CD8-positive, alpha-beta memory T cell (primary cell): ENCODE measurements at regions not wholly inside any gene's neighbourhood (a gene's known extent, or its start where the extent isn't known, plus 50 kb on each side); places are given as distances from the start of the nearest gene placed in this dataset.

Experiments used
- CTCF ChIA-PET: fragments of 350-600 bp; sonication (Branson Sonifier 250); formaldehyde crosslinking; loops from one replicate; lab custom pipeline; 2021; ENCODE audit warnings: antibody characterized with exemption; lab: Charles Lee
- POLR2A ChIA-PET: fragments of 350-600 bp; sonication (Branson Sonifier 250); formaldehyde crosslinking; loops from one replicate; lab custom pipeline; 2021; ENCODE audit warnings: antibody characterized with exemption; lab: Charles Lee
- DNase-seq, 5 donors: peaks; one replicate each; pipeline versions ENCODE4 v3.0.0 to v3.0.0-alpha.2; 2020 to 2022; ENCODE audit warnings: mixed read lengths in 1 of 5
- H3K27ac ChIP-seq: one replicate; pipeline ENCODE4 v1.7.0; 2013; ENCODE audit warnings: low read depth, mild to moderate bottlenecking, low read length, moderate library complexity
- H3K27me3 ChIP-seq: 2 replicates; pipeline ENCODE4 v1.7.0; 2013; ENCODE audit warnings: low read length, mild to moderate bottlenecking; ENCODE audit not compliant: insufficient read depth, poor library complexity, severe bottlenecking
- H3K36me3 ChIP-seq: 2 replicates; pipeline ENCODE4 v1.7.0; 2013; ENCODE audit warnings: mild to moderate bottlenecking, low read length, moderate library complexity; ENCODE audit not compliant: insufficient read depth
- H3K4me1 ChIP-seq: 2 replicates; pipeline ENCODE4 v1.7.0; 2013; ENCODE audit warnings: mild to moderate bottlenecking, low read length, moderate library complexity; ENCODE audit not compliant: insufficient read depth
- H3K4me3 ChIP-seq: 2 replicates; pipeline ENCODE4 v1.7.0; 2013; ENCODE audit warnings: mild to moderate bottlenecking, low read length
- H3K9me3 ChIP-seq: 2 replicates; pipeline ENCODE4 v1.7.0; 2013; ENCODE audit warnings: mild to moderate bottlenecking, low read length
- H3K27ac Mint-ChIP-seq, 8 donors: one replicate each; pipeline ENCODE4 v1.8.0; 2020 to 2021; ENCODE audit warnings: mixed read lengths in 8 of 8, mild to moderate bottlenecking in 6 of 8, inconsistent platforms in 3 of 8, moderate library complexity in 3 of 8
- H3K27me3 Mint-ChIP-seq, 2 donors: one replicate each; pipeline ENCODE4 v1.8.0; 2020 to 2021; ENCODE audit warnings: mixed read lengths in 2 of 2, mild to moderate bottlenecking in 1 of 2, moderate library complexity in 1 of 2
- H3K36me3 Mint-ChIP-seq, 3 donors: one replicate each; pipeline ENCODE4 v1.8.0; 2020 to 2021; ENCODE audit warnings: mixed read lengths in 3 of 3, inconsistent platforms in 1 of 3, mild to moderate bottlenecking in 1 of 3
- H3K4me1 Mint-ChIP-seq, 3 donors: one replicate each; pipeline ENCODE4 v1.8.0; 2020 to 2021; ENCODE audit warnings: mixed read lengths in 3 of 3, inconsistent platforms in 1 of 3, mild to moderate bottlenecking in 1 of 3
- H3K4me3 Mint-ChIP-seq, 7 donors: one replicate each; pipeline ENCODE4 v1.8.0; 2020 to 2021; ENCODE audit warnings: mixed read lengths in 7 of 7, mild to moderate bottlenecking in 6 of 7, moderate library complexity in 4 of 7, inconsistent platforms in 2 of 7
- H3K9me3 Mint-ChIP-seq, 5 donors: one replicate each; pipeline ENCODE4 v1.8.0; 2020 to 2022; ENCODE audit warnings: mixed read lengths in 5 of 5, mild to moderate bottlenecking in 3 of 5, moderate library complexity in 2 of 5, inconsistent platforms in 1 of 5

DNA sequence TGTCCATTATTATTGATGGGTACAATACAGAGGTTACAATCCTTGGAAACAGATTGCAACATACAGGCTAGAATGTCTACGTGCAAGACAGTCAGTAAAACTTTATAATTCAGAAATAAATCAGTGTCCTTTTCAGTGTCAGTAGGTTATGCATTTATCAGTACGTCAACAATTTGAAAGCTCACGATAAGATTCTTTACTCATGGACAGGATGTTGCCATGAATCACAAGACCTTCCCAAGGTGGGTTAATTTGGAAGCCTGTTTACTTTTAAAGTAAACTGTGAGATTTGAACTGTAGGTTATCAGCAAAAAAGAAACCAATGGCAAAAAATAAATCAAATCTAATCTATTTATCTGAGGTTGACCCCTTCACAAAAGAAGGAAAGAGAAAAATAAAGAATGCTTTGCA is 243.9 kb upstream of the AGTR1 start:
- peaks cover 0 to 7% (median 1%) of the 10 kb centered on the region in 5 donors for H3K9me3 Mint-ChIP-seq
- Histone ChIP-seq H3K4me1 (no peaks in the 10 kb centered on the region), H3K27me3 (no peaks in the 10 kb centered on the region), H3K9me3 (no peaks in the 10 kb centered on the region), H3K36me3 (no peaks in the 10 kb centered on the region), H3K4me3 (no peak overlapping the region), H3K27ac (no peak overlapping the region)
- H3K27me3 Mint-ChIP-seq: no peaks in the 10 kb centered on the region
- DNase-seq: no peak
- no peaks in the 10 kb centered on the region for H3K4me1 Mint-ChIP-seq
- no peak overlapping the region for H3K27ac Mint-ChIP-seq
- H3K36me3 Mint-ChIP-seq: no peaks in the 10 kb centered on the region
- no peak overlapping the region for H3K4me3 Mint-ChIP-seq
- ChIA-PET POLR2A (no interaction called here), CTCF (no interaction called here)

DNA sequence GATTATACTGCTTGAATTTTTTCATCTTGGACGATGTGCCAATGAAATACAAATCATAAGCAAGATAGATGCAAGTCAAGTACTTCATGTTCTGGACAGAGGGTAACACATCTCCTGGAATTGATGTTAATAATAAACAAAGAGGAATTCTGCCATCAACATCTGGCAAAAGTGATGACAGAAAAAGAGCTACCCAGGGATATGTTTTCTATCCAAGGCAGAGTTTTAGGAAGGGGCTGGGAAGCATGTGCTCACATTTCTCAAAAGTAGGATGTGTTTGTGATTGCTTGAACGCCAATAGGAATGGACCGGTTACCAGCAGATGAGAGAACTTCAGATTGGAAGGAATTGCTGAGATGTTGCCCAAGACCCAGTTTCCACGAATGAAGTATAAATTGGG is 242.6 kb upstream of the AGTR1 start:
- Mint-ChIP-seq H3K27me3 (no peaks in the 10 kb centered on the region), H3K4me3 (no peak overlapping the region), H3K36me3 (no peaks in the 10 kb centered on the region), H3K27ac (no peak overlapping the region), H3K4me1 (no peaks in the 10 kb centered on the region), H3K9me3 (peaks cover 0 to 6% (median 2%) of the 10 kb centered on the region in 5 donors)
- H3K9me3 ChIP-seq: no peaks in the 10 kb centered on the region
- ChIA-PET POLR2A (no interaction called here), CTCF (no interaction called here)
- H3K27ac ChIP-seq: no peak overlapping the region
- H3K4me3 ChIP-seq: no peak overlapping the region
- DNase-seq: no peak
- H3K36me3 ChIP-seq: no peaks in the 10 kb centered on the region
- H3K4me1 ChIP-seq: no peaks in the 10 kb centered on the region
- no peaks in the 10 kb centered on the region for H3K27me3 ChIP-seq

DNA sequence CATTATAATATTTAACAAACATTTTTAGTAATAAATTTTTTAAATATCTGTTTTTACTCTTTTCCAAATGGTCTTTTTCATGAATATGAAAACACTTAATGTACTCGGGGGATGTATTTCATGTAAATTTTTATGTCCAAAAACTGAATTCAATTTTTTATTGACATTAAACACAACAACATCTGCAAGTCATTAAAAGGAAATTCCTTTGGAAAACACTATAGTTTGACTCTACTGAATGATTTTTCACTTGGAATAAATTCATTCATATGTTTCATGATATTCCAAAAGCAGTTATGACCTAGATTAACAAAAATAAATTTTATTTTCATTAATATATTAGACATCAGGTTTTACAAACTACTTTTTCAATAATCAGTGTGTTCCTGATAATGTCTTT is 239.8 kb upstream of the AGTR1 start:
- ChIA-PET POLR2A (no interaction called here), CTCF (no interaction called here)
- Mint-ChIP-seq H3K4me1 (no peaks in the 10 kb centered on the region), H3K4me3 (no peak overlapping the region), H3K9me3 (peaks cover 0 to 8% (median 2%) of the 10 kb centered on the region in 5 donors), H3K36me3 (no peaks in the 10 kb centered on the region), H3K27ac (no peak overlapping the region), H3K27me3 (no peaks in the 10 kb centered on the region)
- no peaks in the 10 kb centered on the region for H3K36me3 ChIP-seq
- no peak for DNase-seq
- no peak overlapping the region for H3K27ac ChIP-seq
- no peaks in the 10 kb centered on the region for H3K27me3 ChIP-seq
- H3K4me1 ChIP-seq: no peaks in the 10 kb centered on the region
- H3K4me3 ChIP-seq: no peak overlapping the region
- H3K9me3 ChIP-seq: no peaks in the 10 kb centered on the region

DNA sequence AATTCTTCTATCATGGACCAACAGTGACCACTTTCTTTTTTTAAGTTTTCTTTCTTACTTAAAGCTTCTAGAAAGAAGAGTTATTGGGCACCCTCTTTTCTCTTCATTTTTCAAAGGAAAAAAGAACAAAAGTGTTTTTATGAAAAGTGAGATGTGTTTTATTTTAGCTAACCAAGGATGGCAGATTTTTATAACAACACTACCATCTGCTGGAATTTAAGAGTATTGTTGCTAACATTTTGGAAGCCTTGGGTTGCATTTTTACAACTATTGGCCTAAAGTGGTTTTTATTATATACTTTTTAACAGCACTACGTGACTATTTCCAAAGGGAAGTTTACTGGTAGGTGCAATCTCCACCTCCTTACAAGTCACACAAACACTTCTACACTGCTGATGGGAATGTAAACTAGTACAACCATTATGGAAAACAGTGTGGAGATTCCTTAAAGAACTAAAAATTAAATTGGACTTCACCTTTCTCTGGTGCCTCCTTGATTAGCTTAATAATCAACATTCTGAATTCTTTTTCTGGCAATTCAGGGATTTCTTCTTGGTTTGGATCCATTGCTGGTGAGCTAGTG is 237.7 kb upstream of the AGTR1 start:
- Histone ChIP-seq H3K27me3 (no peaks in the 10 kb centered on the region), H3K9me3 (no peaks in the 10 kb centered on the region), H3K27ac (no peak overlapping the region), H3K4me1 (no peaks in the 10 kb centered on the region), H3K4me3 (no peak overlapping the region), H3K36me3 (no peaks in the 10 kb centered on the region)
- H3K36me3 Mint-ChIP-seq: no peaks in the 10 kb centered on the region
- H3K27me3 Mint-ChIP-seq: no peaks in the 10 kb centered on the region
- CTCF ChIA-PET: no interaction called here
- H3K27ac Mint-ChIP-seq: no peak overlapping the region
- peaks cover 0 to 9% (median 2%) of the 10 kb centered on the region in 5 donors for H3K9me3 Mint-ChIP-seq
- POLR2A ChIA-PET: no interaction called here
- DNase-seq: no peak
- H3K4me1 Mint-ChIP-seq: no peaks in the 10 kb centered on the region
- no peak overlapping the region for H3K4me3 Mint-ChIP-seq

DNA sequence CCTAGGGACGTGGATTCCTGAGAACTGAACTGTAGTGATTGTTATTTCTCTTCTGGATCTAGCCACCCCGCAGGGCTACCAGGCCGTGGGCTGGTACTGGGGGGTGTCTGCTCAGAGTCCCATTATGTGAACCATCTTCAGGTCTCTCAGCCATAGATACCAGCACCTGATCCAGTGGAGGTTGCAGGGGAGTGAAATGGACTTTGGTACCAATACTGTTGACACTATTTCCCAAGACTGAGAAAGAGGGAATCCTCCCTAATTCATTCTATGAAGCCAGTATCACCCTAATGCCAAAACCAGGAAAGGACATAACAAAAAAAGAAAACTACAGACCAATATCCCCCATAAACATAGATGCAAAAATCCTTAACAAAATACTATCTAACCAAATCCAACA is 237.0 kb upstream of the AGTR1 start:
- H3K27ac ChIP-seq: no peak overlapping the region
- H3K36me3 ChIP-seq: no peaks in the 10 kb centered on the region
- H3K4me3 ChIP-seq: no peak overlapping the region
- Mint-ChIP-seq H3K27me3 (no peaks in the 10 kb centered on the region), H3K36me3 (no peaks in the 10 kb centered on the region), H3K9me3 (peaks cover 0 to 9% (median 2%) of the 10 kb centered on the region in 5 donors), H3K4me3 (no peak overlapping the region), H3K27ac (no peak overlapping the region), H3K4me1 (no peaks in the 10 kb centered on the region)
- ChIA-PET CTCF (no interaction called here), POLR2A (no interaction called here)
- no peaks in the 10 kb centered on the region for H3K9me3 ChIP-seq
- no peaks in the 10 kb centered on the region for H3K27me3 ChIP-seq
- H3K4me1 ChIP-seq: no peaks in the 10 kb centered on the region
- DNase-seq: no peak

DNA sequence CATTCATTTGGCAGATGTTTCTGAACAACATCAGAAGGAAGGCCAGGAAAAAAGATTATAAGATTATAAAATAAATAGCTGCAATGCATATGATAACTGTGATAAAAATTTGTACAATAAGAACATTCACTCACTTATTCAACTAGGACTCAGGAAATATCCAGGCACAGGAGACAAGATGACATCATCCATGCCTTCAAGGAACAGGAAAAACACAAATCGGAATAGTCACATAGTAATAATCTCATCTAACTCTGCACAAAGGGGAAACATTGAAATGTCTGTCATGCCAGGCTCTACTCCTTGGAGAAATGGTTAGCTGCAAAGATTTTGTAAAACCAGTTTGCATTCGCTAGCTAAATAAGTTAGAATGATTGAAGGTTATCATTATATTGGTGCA is 233.5 kb upstream of the AGTR1 start:
- H3K9me3 Mint-ChIP-seq: peaks cover 0 to 9% (median 4%) of the 10 kb centered on the region in 5 donors

DNA sequence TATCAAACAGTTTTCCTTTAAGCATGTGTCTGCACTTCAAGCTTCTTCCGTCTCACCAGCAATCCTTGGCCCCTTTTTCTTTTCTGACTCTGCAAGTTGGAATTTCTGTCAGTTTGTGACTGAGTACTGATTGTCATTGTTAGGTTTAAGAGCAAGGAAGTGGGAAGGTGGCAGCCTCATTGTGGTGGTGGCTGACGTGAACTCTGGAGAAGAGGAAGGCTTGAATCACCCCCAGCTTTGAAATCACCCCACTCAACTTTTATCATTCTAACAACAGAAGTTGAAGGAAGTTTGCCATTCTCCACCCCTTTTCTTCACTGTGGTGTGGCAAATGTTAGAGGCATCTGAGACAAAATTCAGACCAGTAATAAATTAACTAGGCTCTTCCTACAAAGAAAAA is 231.6 kb upstream of the AGTR1 start:
- no peak for DNase-seq
- no peak overlapping the region for H3K4me3 ChIP-seq
- H3K36me3 Mint-ChIP-seq: no peaks in the 10 kb centered on the region
- H3K4me1 Mint-ChIP-seq: no peaks in the 10 kb centered on the region
- H3K4me3 Mint-ChIP-seq: no peak overlapping the region
- H3K36me3 ChIP-seq: no peaks in the 10 kb centered on the region
- H3K4me1 ChIP-seq: no peaks in the 10 kb centered on the region
- H3K9me3 Mint-ChIP-seq: peaks cover 0 to 9% (median 4%) of the 10 kb centered on the region in 5 donors
- H3K27me3 Mint-ChIP-seq: no peaks in the 10 kb centered on the region
- H3K27ac Mint-ChIP-seq: no peak overlapping the region
- no peaks in the 10 kb centered on the region for H3K27me3 ChIP-seq
- ChIA-PET CTCF (no interaction called here), POLR2A (no interaction called here)
- no peaks in the 10 kb centered on the region for H3K9me3 ChIP-seq
- H3K27ac ChIP-seq: no peak overlapping the region

More for the DNA sequence above, 233.5 kb upstream of the AGTR1 start:
- no peaks in the 10 kb centered on the region for H3K27me3 Mint-ChIP-seq
- DNase-seq: no peak
- Histone ChIP-seq H3K36me3 (no peaks in the 10 kb centered on the region), H3K27ac (no peak overlapping the region), H3K4me1 (no peaks in the 10 kb centered on the region), H3K4me3 (no peak overlapping the region), H3K9me3 (no peaks in the 10 kb centered on the region), H3K27me3 (no peaks in the 10 kb centered on the region)
- H3K4me3 Mint-ChIP-seq: no peak overlapping the region
- H3K4me1 Mint-ChIP-seq: no peaks in the 10 kb centered on the region
- H3K27ac Mint-ChIP-seq: no peak overlapping the region
- H3K36me3 Mint-ChIP-seq: no peaks in the 10 kb centered on the region
- CTCF ChIA-PET: interaction anchor here (1.6 kb wide), 1 partner anchor 8 kb away, joined by 3 read pairs; no protein-coding TSS in a partner anchor
- POLR2A ChIA-PET: no interaction called here

DNA sequence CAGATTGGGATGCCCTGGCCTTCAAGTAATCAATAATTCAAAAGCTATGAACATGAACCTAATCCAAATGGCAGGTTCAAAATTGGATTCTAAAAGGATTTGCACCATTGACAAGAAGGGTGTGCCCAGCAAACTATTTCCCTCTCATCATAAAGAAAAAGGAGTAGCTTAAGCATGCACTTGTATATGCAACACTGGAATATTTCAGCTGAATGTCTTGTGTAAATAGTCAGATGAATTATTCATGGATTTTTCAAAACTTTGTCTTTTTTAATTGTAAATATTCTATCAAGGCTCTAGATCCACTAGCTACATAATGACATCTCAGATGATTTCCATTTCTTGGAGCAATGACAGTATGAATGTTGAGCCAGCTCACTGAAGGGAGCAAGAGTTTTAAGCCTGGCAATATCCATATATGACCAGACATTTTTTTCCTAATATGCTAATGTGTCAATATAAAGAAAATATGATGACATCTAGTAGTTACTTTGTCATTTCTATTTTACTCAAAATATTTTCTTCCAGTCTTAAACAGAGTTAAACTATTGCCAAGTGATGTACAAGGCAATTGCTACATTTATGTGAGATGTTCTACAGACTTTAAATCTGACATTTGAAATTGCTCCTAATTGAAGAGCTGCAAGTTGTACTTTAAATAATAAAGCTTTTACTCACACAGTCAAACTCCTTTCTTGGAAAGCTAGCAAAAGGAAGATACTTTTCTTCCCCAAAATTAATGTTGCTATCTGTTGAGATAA is 230.5 kb upstream of the AGTR1 start:
- Histone ChIP-seq H3K4me3 (no peak overlapping the region), H3K27ac (no peak overlapping the region), H3K36me3 (no peaks in the 10 kb centered on the region), H3K4me1 (no peaks in the 10 kb centered on the region), H3K27me3 (no peaks in the 10 kb centered on the region), H3K9me3 (no peaks in the 10 kb centered on the region)
- no peak for DNase-seq
- Mint-ChIP-seq H3K4me3 (no peak overlapping the region), H3K4me1 (no peaks in the 10 kb centered on the region), H3K36me3 (no peaks in the 10 kb centered on the region), H3K27ac (no peak overlapping the region), H3K9me3 (peaks cover 0 to 6% (median 4%) of the 10 kb centered on the region in 5 donors), H3K27me3 (no peaks in the 10 kb centered on the region)
- ChIA-PET POLR2A (no interaction called here), CTCF (no interaction called here)
